ENCODE measurements at regions not wholly inside any gene's neighbourhood (a gene's known extent, or its start where the extent isn't known, plus 50 kb on each side); places are given as distances from the start of the nearest gene placed in this dataset.
"Not testable (repeated sequence)": the region's sequence is repeated elsewhere in the genome, so short reads cannot be mapped to it uniquely, and the experiment has no call there.

GRCh38 chr7:155397758-155398714 lies 59.9 kb upstream of the EN2 start:
- not testable (repeated sequence) for DNase-seq

DNA sequence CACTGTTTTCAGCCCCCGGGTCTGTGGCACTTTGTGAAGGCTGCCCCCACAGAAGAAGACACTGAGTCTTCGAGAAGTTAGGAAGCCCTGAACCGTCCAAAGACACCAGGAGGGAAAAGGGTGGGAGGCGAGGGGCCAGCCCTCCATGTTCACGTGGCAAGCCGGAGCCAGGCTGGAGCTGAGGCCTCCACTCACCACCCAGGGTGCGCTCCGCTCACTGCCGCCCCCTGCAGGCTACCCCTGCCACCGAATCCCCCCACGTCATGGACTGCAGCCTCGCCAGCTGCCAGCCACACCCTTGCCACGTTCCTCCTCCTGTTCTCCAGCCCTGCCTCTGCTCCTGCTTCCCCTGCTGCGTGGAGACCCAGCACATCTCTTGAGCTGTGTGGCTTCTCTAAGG lies 59.0 kb upstream of the EN2 start:
- peak; percentile 46 for DNase-seq

GRCh38 chr7:155399577-155399976 lies 58.4 kb upstream of the EN2 start:
- DNase-seq: no peak

GRCh38 chr7:155401231-155401630 lies 56.7 kb upstream of the EN2 start:
- DNase-seq: no peak

GRCh38 chr7:155401884-155402283 lies 56.0 kb upstream of the EN2 start:
- DNase-seq: no peak

GRCh38 chr7:155402941-155403340 lies 55.0 kb upstream of the EN2 start:
- DNase-seq: no peak

DNA sequence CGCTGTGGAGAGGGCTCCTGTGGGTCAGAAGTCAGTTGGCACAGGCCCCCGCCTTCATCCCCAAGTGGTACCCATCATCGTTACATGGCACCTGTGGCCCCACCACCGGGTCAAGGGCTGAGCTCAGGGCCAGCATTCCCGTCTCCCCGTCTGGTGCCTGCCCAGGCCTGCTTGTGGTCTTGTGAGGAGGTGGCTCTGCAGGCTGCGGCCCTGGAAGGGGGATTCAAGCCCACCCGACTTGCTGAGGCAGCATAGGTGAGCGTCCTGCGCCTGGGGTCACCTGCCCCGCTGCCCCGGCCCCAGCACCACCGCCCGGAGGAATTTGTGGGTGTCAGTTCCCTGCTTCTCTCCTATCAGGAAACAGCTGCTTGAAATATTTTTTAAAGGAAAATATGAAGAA lies 53.0 kb upstream of the EN2 start:
- no peak for DNase-seq

DNA sequence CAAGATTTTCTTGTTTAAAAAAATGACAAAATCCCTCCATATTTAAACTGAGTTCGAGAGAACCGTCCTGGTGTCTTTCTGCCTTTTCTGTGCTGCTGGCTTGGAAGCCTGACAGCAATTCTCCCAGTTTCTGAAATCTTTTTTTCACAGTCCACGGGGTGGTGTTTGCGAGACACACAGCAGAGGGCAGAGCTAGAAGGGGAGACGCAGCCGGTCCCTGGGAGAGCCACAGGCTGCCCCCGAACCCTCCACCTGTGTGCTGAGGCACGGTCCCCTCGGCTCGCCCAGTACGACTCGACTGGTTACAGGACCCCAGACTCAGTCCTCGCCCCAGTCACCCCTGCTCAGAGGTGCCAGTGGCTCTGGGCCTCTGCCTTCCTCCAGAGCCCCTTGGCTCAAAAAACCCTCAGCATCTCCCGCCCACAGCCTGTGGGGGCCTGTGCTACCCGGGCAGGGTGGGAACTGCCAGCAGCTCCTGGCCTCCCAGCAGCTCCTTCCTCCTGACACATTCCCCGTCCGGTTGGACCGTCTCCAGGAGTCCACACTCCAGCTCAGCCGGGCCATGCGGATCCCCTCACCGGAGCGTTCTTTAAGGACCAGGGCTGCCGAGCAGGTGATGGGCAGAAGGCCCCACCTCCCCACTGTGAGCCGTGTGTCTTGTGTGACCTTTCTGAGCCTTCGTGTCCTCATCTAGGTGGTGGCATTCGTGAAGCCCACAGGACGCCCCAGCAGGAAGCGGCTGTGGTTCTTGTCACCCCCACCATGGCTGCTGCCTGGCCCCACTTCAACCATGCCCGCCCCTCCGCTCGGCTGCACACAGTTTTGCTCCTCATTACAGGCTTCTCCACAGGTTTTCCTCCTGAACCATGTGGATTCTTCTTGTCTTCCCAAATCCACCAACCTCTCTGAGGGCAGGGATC lies 52.3 kb upstream of the EN2 start:
- DNase-seq: no peak

DNA sequence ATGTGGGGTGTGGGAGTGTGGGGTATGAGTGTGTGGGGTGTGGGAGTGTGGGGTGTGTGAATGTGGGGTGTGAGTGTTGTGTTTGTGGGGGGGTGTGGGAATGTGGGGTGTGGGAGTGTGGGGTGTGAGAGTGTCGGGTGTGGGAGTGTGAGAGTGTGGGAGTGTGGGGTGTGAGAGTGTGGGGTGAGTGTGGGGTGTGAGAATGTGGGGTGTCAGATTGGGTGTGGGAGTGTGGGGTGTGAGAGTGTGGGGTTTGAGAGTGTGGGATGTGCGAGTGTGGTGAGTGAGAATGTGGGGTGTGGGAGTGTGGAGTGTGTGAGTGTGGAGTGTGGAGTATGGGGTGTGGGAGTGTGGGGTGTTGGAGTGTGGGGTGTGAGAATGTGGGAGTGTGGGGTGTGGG lies 50.1 kb upstream of the EN2 start:
- no peak for DNase-seq
